NCI-H2196 (cell line): ENCODE measurements at regions not wholly inside any gene's neighbourhood (a gene's known extent, or its start where the extent isn't known, plus 50 kb on each side); places are given as distances from the start of the nearest gene placed in this dataset.

Source experiments
- DNase-seq: peaks from one replicate; lab custom pipeline; 2025; ENCODE audit not compliant: unreplicated experiment; lab: John Stamatoyannopoulos, UW

DNA sequence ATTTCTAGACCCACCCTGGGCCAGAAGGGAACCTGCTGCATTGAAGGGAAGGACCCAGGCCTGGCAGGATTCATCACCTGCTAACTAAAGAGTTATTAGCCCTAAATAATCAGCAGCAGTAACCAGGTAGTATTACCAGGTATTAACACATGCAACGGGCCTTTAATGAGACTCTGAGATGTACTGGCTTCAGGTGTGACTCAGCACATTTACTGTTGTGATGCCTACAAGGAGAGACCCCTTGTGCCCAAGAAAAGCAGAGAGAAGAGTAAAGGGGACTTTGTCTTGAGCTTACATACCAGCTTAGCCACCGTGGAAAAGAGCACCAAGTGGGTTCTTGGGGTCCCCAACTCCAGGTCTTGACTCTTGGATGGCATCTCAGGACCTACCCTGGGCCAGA lies 243.1 kb upstream of the SLC39A10 start:
- DNase-seq = no peak

DNA sequence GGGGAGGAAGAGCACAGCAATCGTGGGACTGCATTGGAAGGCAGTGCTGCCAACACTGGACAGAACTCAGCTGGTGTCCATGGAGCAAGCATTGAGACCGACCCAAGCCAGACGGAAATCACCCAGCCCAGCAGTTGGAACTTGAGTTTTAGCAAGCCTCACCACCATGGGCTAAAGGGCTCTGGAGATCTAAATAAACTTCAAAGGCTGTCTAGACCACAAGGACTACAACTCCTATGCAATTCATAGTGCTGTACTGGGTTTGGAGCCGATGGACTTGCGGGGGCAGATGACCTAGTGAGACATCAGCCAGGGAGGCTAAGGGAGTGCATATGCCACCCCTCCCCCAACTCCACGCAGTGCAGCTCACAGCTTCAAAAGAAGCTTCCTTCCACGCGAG lies 243.6 kb upstream of the SLC39A10 start:
- DNase-seq = no peak

DNA sequence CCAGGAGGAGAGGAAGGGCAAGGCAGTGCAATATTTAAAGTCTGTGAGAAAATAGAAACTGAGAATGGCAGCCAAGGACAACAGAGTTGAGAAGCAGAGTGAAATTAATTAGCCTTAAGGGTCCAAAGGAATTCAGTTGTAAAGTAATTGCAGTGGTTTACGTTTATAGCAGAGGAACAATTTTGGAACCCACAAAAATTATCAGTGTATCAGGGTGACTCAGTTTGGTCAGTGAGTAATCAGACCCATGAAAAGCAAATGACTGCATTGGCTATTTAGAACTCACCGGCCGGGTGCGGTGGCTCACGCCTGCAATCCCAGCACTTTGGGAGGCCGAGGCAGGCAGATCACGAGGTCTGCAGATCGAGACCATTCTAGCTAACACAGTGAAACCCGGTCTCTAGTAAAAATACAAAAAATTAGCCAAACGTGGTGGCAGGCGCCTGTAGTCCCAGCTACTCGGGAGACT lies 245.8 kb upstream of the SLC39A10 start:
- no peak for DNase-seq

DNA sequence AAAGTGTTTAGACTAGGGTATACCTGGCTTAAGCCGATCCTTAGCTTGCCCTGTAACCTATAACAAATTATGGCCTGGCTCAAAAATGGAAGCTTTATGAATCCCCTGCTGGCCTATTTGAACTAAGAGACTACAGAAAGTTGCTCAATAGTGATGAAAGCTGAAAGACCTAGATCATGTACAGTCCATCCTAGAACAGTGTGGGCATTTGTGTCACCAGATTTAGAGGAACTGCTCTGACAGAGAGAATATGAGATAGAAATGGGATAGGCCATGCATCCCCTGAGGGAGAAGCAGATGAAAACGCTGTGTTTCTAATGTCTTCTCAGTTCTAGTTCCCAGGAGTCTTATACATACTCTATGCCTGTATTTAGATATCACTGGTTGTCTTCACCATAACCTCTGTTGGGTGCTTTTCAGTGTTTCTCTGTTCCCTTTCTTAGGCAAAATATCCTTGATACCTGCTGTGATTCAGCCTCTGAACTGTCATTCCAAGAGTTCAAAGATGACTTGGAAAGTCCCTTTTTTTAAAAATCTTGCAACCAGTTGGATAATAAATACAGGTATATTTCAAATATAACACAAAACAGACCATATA lies 246.9 kb upstream of the SLC39A10 start:
- DNase-seq = no peak

DNA sequence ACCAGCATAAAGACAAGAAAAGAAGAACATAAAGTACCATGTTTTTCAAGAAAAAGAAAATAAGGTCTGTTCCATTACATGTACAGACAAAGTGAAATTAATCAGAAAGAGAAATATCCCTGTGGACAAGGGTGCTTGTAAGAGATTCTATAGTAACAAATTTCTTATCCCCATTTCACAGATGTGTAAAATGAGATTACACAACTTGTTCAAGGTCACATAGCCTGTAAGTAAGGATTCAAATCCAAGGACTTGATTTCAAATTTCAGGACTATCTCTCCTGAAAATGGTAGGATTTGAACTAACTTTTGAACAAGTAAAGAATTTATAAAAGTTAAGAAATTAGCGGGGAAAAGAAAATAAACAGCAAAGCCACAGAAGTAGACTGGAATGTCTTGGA lies 248.2 kb upstream of the SLC39A10 start:
- DNase-seq = no peak

DNA sequence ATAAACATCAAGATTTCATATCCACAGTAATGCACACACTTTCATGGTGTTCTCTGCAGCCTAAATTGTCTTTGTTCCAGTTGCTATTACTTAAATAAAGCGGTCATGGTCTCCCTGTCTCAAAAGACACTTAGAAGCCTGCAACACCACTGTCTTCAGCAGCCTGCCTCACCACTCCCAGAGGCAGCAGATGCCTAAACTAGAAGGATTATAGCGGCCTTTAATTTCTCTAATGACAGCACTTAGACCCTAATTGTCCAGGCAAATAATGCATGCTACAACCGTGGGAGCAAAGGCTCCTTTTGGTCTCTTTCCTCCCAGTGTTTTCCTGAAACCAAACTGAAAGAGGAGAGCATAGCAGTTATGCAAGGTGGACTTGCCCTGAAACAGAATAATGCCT lies 248.8 kb upstream of the SLC39A10 start:
- no peak for DNase-seq

DNA sequence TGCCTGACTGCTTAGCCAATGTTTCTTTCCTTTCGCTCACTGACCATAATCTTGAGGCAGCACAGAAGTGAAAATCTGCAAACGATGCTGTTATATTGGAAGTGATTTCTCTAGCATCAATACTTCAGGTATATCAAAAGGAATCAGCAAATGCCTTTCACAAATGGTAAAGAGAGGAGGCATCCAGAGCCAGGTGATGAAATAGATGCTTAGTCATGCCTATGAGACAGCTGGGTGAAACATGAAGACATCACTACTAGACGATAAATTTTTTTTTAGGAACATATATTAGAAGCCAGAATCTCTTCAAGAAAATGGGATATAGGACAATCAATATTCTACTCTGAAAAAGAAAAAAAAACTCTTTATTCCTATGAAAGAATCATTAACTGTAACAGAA lies 249.2 kb upstream of the SLC39A10 start:
- no peak for DNase-seq

DNA sequence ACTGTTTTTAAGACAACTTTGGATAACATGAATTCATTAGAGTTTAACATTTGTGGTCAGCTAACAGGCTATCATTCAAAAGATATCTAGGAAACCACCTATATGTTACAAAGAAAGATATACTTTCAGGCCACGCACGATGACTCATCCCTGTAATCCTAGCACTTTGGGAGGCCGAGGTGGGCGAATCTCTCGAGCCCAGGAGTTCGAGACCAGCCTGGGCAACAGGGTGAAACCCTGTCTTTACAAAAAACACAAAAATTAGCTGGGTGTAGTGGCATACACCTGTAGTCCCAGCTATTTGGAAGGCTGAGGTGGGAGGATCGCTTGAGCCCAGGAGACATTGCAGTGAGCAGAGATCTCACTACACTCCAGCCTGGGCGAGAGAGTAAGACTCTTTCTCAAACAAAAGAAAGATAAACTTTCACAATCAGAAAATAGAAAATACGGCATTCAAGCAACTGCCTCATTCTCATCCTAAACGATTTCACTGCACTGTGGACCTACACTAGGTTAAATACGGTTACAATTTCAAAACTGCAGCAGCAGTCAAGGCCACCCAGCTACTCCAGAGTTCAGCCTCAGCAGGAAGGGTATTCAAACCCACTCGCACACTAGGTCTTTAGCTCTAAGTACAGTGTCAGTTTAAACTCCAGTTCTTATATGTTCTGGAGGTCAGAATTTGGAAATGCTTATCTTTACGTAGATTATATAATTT lies 250.0 kb upstream of the SLC39A10 start:
- DNase-seq = no peak

DNA sequence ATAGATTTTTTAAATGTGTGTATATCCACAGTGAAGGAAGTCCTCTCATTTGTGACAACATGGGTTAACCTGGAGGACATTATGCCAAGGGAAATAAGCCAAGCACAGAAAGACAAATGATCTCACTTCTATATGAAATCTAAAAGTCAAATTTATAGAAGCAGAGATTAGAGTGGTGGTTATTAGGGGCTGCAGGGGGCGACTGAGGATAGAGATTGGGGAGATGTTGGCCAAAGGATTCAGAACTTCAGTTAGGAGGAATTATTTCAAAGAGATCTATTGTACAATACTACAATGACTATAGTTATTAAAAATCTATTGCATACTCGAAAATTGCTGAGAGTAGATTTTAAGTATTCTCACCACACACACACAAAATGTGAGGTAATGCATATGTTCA lies 252.4 kb upstream of the SLC39A10 start:
- DNase-seq = no peak

DNA sequence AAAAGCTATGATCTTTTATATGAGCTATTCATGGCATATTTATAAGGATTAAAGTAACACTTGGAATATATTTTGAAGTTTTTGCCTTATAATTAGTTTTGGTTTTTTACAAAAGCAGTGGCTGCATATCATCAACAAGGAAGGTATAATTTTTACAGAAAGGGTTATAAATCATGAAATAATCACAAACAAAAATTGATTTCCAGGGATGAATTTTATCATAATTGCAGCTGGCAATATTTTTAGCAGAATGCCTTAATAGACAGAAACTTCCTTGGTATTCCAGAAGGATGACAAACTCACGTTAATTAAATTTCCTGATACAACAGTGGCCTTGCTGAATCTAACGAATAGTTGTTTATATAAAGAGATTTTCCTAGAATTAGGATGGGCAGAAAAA lies 260.5 kb upstream of the SLC39A10 start:
- DNase-seq = no peak

DNA sequence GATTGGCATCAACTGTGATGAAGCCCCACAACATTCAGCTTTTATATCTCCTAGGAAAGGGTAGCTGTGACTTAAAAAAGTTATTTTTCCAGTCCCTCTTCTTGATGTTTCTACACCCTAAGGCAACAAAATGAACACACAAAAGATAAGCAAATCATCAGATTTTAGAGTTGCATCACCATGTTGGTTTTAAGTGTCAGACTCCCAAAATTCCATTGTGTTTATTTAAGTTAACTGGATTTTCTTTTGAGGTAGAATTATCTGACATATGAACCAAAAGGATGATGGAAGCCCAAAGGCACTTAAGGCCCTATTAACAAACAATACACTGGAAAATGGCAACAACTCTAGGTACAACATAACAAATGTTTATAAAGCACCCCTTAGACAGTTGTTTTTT lies 261.7 kb upstream of the SLC39A10 start:
- DNase-seq = no peak

DNA sequence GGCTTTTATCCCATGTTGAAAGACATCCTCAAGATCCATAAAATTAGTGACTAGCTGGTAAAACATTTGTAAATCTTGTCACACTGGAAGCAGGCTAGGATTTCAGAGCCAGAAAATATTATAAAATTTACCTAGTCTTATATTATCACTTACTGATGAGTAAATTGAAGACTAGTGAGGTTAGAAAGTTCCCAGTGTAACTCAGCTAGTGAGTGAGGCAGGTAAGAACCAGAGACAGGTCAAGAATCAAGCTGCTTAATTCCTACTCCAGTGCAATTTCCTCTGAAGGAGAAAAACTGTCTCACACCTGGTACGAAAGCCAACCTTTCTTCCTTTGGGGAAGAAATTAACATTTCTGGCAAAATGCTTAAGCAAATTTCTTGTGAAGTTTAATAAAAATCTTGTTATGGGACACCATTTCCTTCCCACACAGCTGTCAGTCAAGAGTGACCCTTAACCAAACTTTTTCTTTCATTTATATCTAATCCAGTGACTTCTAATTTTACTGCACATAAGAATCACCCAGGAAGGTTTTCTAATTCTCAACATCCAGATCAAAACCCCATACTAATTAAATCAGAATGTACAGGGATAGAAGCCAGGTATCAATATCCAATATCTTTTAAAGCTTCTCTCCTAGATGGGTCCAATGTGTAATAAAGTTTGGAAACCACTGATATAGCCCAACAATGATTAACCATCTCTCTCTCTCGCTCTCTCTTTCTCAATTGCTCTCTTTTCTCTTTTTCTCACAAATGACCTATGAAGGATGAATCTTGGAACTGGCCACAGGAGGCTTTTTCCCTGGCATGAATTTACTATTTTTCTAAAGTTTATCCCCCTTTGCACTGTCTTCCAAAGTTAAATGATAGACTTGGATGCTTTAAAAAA lies 264.3 kb upstream of the SLC39A10 start:
- DNase-seq = no peak

DNA sequence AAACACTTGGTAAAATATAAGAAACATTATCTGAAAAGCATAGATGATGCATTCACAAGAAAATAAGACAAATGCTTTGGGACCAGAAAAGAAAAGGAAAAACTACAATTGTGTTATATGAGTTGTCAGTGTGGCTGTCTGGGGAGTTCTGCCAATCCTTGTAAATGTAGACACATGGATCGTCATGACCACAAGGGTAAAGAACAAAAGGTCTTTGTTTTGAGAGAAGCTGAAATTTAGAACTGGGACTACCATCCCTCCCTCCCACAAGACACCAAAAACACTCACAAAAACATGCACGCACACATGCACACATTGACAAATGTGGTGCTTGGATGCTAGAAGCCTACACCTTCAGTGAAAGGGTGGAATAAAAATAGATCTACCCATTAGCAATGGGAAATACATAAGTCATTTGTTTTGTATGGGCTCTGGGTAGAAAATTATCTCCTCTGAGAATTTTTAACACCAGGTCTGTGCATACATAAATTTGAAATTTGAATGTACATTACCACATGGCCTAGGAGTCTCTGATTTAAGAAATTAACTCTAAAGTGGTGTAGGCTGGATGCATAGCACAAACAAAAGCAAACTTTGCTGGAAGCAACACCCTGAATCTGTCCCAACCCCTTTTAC lies 266.2 kb upstream of the SLC39A10 start:
- no peak for DNase-seq

DNA sequence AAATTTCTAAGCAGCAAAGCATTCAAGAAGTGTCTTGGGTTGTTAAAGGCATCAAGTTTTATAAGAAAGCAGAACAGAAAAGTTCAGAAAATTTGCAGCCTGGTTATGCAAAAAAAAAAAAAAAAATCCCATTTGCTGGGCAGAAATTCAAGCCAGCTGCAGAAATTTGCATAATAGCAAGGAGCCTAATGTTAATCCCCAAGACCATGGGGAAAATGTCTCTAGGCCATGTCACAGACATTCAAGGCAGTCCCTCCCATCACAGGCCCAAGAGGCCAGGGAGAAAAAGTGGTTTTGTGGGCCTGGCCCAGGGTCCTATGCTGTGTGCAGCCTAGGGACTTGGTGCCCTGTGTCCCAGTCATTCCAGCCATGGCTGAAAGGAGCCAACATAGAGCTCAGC lies 269.0 kb upstream of the SLC39A10 start:
- no peak for DNase-seq

DNA sequence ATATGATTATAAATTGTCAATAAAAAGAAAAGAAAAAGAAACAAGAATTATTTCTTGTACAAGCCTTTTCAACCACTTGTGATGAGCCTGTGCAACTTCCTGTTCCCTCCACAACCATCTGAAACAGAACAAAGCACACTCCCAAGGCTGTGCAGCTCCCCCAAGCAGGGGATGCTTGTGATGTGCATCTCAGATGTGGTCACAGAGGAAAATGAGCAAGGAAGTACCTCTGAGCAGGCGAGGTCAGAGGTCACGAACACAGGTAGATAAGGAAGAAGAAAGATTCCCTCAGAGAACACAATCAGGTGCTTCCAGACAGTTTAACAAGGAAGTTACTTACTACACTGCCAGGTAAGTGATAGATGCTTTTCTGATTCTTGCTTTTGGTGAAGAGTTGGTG lies 274.8 kb upstream of the SLC39A10 start:
- no peak for DNase-seq

DNA sequence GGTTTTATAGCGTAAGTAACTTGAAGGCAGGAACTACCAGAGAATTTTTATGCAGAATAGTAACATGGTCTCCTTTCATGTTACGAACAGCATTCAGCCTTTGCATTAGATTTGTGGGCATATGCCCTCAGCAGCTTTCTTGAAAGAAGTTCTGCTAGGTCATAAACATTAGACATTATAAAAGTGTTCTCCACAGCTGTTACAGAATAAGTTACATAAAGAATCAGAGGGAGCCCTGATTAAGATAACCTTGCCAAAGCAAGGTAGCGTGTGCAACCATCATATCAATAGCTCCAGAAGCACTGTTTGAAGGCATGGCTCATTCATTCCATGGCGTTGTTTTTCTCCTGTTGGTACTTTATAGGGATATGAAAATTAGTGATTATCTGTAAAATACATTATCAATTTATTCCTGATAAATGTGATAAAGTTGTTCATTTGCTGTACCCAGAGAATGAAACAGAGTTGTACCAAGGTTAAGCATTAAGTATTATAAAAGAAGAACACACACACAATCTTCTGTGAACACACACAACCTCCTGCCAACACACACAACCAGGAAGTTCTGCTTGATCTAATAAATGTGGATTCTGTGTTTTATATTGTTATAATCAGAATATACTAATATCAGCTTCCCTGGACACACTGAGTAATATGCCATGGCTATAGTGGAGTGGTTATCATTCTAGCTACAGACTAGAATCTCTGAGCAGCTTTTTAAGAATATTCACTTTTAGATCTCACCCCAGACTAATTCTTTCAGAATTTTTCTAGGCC lies 286.7 kb upstream of the SLC39A10 start:
- DNase-seq = no peak

DNA sequence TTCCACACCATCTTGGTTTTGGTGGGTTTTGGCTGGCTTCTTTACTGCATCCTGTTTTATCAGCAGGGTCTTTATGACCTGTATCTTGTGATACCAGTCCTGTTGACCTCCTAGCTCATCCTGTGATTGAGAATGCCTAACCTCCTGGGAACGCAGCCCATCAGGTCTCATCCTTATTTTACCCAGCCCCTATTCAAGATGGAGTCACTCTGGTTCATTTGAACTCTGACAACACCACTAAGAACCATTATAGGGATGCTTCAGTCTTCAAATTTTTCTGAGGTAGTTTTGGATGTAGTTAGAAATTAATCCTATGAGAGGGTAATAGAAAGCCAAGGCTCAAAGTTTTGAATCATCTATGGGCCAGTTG lies 287.8 kb upstream of the SLC39A10 start:
- no peak for DNase-seq

DNA sequence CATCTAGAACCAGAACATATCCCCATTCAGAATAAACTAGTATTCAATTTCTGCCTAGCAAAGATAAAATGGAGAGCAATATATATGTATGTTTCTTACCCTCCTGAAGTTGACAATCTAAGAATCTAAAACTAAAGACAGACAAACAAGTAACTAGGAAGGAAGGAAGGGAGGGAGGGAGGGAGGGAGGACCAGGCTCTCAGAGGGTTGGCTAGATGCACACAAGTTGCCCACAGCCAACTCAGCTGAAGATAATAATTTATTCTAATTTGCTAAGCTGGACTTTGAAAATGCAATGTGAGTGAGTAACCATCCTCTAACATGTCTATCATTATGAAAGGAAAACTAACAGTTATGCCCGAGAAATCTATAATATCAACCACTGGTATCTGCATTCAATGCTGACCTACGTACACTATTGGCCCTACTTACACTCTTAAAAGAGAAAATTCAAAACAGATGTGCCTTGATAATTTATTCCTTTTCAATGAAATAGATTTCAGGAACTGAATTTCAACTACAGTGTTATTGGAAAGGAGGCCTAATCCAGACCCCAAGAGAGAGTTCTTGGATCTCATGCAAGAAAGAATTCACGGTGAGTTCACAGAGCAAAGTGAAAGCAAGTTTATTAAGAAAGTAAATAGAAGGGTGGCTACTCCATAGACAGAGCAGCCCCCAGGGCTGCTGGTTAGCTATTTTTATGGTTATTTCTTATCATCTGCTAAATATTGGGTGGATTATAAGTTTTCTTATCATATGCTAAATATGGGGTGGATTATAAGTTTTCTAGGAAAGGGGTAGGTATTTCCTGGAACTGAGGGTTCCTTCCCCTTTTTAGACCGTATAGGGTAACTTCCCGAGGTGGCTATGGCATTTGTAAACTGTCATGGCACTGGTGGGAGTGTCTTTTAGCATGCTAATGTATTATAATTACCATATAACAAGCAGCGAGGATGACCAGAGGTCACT lies 288.5 kb upstream of the SLC39A10 start:
- no peak for DNase-seq

DNA sequence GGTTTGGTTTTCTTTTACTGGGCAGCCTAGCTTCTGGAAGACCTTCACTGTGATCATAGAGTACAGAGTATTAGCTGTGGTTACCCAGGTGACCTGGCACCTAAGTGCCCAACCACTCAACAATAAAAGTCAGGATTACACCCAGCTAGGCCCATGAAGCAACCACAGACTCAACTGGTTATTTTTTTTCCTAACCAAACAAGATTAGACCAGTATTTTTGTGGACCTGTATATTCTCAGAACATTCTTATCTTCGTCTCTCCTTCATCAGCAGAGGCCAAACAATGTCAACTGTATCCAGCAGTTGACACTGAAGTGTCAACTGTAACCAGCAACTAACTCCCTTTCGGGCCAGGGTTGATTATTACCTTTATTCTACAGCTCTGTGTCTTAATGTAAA lies 289.2 kb upstream of the SLC39A10 start:
- DNase-seq = no peak
